ENCODE measurements at regions not wholly inside any gene's neighbourhood (a gene's known extent, or its start where the extent isn't known, plus 50 kb on each side); places are given as distances from the start of the nearest gene placed in this dataset.

DNA sequence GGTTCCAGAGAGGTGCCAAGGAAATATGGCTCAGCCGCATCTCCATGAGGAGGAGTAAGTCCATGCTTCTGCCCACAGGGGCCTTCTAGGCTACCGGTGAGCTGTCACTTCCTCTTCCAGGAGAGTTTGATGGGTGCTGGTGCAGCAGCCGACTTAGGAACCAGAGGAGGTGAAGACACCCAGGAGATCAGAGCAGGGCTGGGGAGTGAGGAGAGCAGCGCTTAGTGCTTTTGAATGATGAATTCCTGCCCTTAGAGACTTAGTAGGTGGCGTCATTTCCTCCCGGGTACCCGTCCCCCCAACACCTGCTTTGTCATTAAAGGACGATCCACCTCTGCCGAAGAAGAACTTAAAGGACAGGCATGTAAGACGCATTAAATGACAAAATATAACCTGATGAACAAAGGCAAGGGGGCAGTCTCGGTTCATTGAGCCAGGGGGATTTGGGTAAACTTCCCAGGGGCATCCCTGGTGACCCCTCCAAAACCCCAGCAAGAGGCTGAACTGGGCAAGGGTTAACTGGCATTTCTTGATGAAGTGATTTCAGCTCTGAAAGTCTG, 67.6 kb downstream of the HES1 start:
- TF ChIP-seq SUZ12 (IDR thresholded peaks at IDR 0.05; ENCODE audit: extremely low read depth, insufficient read depth, insufficient read length) (no peak), YY1 (IDR thresholded peaks at IDR 0.05; ENCODE audit: insufficient read depth, insufficient read length) (no peak), ZNF274 (IDR thresholded peaks at IDR 0.05; ENCODE audit: low read depth, low read length) (no peak)
